Head of caudate nucleus (tissue), 42 donors: ENCODE measurements at regions not wholly inside any gene's neighbourhood (a gene's known extent, or its start where the extent isn't known, plus 50 kb on each side); places are given as distances from the start of the nearest gene placed in this dataset.

Experiments
- DNase-seq, 42 donors: peaks; one replicate each; pipeline versions ENCODE4 v3.0.0 to v3.0.0-alpha.2; 2020 to 2021; ENCODE audit warnings: mixed read lengths in 7 of 42
- intact Hi-C: fragments of 100-400 bp; cut with DNase I; formaldehyde crosslinking; loops from one replicate; pipeline ENCODE4 v1.15.0; 2022

- intact Hi-C loops = loop anchor here (2.0 kb wide), 1 partner anchor 55 kb away; the partner anchor contains the start of gene HNRNPU
- no peak for DNase-seq
Observed at GRCh38 chr1:244919320-244920282, 55.3 kb upstream of the HNRNPU start.

GRCh38 chr1:244918421-244919319 is 54.3 kb upstream of the HNRNPU start:
- peak; percentile 21 to 85 (median 71) for DNase-seq
- intact Hi-C loops = loop anchor here (2.0 kb wide), 1 partner anchor 54 kb away; the partner anchor contains the start of gene HNRNPU

DNA sequence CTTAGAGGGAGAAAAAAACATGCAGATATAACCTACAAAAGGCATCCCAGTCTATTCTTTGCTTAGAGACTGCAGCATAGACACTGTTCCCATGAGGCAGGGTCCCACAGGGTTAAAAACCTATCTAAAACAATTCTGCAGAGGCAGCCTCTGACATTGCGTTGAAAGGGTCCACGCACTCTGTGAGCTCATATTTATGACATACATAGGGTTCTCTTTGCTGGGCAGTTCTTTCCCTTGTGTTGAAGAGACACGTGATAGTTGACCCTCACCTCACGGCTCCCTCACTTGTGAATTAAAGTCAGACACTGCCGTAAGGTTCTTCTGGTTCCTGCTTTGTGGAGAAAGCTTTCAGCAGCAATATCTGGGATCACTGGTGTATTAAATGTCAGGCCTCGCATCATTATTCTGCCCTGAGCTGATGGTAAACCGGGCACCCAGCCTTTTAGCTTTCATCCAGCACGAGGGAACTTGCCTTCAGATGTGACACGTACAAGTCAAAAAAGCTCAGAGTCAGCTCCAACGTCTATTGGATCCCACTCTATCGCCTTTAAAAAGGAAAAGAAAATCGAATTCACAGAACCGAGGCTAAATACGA is 52.8 kb upstream of the HNRNPU start:
- DNase-seq = peak in 3 of 42 donors; percentile 10 to 49 (median 19)
- intact Hi-C loops = no loop called here

DNA sequence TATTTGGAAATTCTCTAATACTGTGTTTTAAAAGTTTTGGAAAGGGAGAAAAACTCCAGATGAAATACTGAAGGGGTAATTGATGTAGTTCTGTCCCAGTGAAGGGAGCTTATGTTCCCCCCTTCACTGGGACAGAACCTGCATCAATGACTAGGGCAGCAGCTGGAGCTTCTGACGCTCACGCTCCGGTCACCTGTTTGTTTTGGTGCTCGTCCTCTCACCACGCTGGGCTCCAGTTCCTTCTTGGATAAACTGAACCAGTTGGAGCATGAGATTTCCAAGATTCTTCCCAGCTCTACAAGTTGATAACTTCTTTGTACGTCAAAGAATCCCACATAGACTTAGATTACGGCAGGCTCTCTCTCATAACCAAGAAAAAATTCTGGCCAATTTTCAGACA is 51.4 kb upstream of the HNRNPU start:
- intact Hi-C loops = no loop called here

DNA sequence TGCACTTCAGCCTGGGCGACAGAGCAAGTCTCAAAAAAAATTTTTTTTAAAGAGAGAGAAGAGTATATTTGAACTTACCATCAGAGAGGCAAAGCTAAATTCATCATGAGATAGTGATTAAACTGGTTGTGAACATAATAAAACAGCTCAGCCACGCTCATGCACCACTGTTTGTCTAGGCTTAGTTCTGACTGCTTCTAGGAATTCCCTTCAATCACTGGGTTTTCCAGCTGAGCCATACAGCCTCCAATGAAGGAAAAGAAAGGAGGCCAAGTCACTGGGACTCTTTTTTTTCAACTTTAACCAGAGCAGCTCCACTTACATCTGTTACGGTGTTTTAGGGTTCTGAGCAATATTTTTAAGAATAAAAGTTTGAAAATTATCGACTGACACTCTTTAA is 50.4 kb upstream of the HNRNPU start:
- DNase-seq = no peak
- intact Hi-C loops = no loop called here

More for the DNA sequence above, 51.4 kb upstream of the HNRNPU start:
- no peak for DNase-seq
